ENCODE measurements at regions not wholly inside any gene's neighbourhood (a gene's known extent, or its start where the extent isn't known, plus 50 kb on each side); places are given as distances from the start of the nearest gene placed in this dataset.

DNA sequence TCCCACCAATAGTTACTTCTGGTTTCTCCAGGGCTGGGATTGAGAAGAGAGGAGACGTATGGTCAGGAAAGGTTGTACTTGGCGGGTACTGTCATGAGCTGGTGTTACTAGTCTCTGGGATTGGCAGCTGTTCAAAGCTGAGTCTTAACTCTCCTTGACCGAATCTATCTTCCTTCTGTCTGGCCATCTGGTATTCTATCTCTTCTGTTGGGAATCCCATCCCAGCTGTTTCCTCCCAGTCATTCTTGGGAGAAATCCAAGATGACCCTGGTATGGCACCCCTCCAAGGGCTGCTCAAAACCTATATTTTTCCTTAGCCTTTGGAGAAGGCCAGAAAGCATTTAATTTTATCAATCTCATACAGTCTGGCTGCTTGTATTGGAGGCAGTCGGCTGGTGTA lies 287.0 kb upstream of the CHD6 start:
- no peaks in the 10 kb centered on the region for H3K36me3 ChIP-seq (ENCODE audit: control insufficient read depth, insufficient read depth, low read length)
- TF ChIP-seq, protein P1, sequence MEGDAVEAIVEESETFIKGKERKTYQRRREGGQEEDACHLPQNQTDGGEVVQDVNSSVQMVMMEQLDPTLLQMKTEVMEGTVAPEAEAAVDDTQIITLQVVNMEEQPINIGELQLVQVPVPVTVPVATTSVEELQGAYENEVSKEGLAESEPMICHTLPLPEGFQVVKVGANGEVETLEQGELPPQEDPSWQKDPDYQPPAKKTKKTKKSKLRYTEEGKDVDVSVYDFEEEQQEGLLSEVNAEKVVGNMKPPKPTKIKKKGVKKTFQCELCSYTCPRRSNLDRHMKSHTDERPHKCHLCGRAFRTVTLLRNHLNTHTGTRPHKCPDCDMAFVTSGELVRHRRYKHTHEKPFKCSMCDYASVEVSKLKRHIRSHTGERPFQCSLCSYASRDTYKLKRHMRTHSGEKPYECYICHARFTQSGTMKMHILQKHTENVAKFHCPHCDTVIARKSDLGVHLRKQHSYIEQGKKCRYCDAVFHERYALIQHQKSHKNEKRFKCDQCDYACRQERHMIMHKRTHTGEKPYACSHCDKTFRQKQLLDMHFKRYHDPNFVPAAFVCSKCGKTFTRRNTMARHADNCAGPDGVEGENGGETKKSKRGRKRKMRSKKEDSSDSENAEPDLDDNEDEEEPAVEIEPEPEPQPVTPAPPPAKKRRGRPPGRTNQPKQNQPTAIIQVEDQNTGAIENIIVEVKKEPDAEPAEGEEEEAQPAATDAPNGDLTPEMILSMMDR (IDR thresholded peaks at IDR 0.05; ENCODE audit: insufficient read depth, low read length, poor library complexity, severe bottlenecking): no peak
- H3K4me3 ChIP-seq (replicated peaks; ENCODE audit: low read depth, low read length): no peak overlapping the region
- no peak for DNase-seq (ENCODE audit: extremely low read depth, insufficient read length)
- peaks cover 1% of the 10 kb centered on the region; the same call in 1 of the 2 replicates for H3K27me3 ChIP-seq (replicated peaks; ENCODE audit: control insufficient read depth, insufficient read depth, low read length)

DNA sequence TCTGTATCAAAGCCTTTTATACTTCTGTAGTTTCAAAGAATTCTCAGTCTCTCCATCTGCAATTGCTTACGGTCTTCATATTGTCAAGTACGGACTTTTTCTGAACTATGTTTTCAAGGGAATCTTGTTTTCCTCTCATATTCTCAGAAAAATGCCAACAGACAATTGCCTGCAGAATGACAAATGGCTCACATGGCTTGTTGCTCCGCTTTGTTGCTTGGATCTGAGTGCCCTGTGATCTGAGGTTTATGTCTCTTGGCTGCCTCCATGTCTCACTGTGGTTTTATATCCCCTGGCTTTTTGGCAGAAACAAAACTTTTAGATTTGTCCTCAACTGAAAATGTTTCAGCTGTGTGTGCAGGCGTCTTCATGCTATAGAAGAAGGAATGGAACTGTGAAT lies 285.4 kb upstream of the CHD6 start:
- no peak for DNase-seq (ENCODE audit: extremely low read depth, insufficient read length)
- Histone ChIP-seq H3K4me3 (replicated peaks; ENCODE audit: low read depth, low read length) (no peak overlapping the region), H3K27me3 (replicated peaks; ENCODE audit: control insufficient read depth, insufficient read depth, low read length) (peaks cover 1% of the 10 kb centered on the region; the same call in 1 of the 2 replicates), H3K36me3 (ENCODE audit: control insufficient read depth, insufficient read depth, low read length) (no peaks in the 10 kb centered on the region)
- TF ChIP-seq, protein P1 (IDR thresholded peaks at IDR 0.05; ENCODE audit: insufficient read depth, low read length, poor library complexity, severe bottlenecking): no peak

DNA sequence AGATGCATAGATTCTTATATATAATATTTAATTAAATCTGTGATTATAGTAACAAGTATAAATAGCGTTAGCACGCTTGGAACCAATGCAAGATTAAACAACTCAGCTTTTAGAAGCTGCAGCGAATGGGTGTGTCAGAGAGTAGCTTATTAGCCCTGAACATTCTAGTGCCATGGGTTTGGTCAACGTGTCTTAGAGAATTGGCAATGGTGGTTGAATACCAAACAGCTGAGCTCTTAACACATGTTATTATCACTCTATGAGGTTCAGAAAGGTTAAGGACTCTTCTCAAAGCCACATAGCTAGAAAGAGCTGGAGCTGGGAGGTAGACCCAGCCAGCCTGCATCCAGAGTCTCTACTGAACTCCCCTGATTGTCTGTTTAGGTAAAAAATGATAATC lies 284.2 kb upstream of the CHD6 start:
- Histone ChIP-seq H3K4me3 (replicated peaks; ENCODE audit: low read depth, low read length) (no peak overlapping the region), H3K27me3 (replicated peaks; ENCODE audit: control insufficient read depth, insufficient read depth, low read length) (peaks cover 1% of the 10 kb centered on the region; the same call in 1 of the 2 replicates), H3K36me3 (ENCODE audit: control insufficient read depth, insufficient read depth, low read length) (no peaks in the 10 kb centered on the region)
- no peak for DNase-seq (ENCODE audit: extremely low read depth, insufficient read length)
- TF ChIP-seq, protein P1 (IDR thresholded peaks at IDR 0.05; ENCODE audit: insufficient read depth, low read length, poor library complexity, severe bottlenecking): no peak

DNA sequence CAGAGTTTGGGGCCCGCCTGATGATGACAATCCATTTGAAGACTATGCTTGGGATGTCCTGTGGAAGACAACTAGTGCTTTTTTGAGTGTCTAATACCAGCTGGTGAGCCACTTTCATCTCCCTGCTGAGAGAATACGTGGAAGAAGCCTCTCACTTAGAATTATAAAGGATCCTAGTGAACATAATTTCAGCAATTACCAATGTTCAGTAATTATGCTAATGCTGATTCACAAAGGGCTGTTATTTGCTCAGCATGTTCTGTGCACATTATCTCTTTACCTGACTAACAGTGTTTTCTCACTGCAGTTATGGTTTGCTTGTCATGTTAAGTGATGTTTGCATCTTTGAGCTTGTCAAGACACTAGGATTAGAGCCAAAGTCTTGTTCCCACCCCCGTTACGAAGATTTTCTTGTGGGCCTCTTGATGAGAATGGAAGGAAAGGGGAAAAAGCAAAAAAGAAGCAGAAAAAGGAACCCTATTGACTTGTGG lies 282.1 kb upstream of the CHD6 start:
- H3K36me3 ChIP-seq (ENCODE audit: control insufficient read depth, insufficient read depth, low read length): no peaks in the 10 kb centered on the region
- DNase-seq (ENCODE audit: extremely low read depth, insufficient read length): no peak
- TF ChIP-seq, protein P1 (IDR thresholded peaks at IDR 0.05; ENCODE audit: insufficient read depth, low read length, poor library complexity, severe bottlenecking): no peak
- H3K27me3 ChIP-seq (replicated peaks; ENCODE audit: control insufficient read depth, insufficient read depth, low read length): peaks cover 1% of the 10 kb centered on the region; the same call in 1 of the 2 replicates
- H3K4me3 ChIP-seq (replicated peaks; ENCODE audit: low read depth, low read length): no peak overlapping the region

DNA sequence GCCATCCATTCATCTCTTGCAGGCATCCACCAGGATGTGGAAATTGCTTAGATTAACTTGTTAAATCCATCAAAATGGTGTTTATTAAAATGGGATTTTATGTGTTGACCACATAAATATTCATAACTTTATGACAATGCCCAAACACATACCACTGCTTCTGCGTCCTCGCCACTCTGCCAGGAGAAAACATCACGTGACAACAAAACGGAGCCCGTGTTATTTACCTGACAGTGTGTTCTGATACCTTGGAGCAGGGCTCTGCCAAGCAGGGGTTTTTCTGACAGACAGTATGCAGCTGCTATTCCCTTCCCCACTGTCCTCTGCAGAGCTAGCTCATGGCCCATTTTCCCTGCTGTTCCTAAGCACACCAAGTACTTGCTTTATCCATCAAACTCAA lies 279.5 kb upstream of the CHD6 start:
- DNase-seq (ENCODE audit: extremely low read depth, insufficient read length): no peak
- Histone ChIP-seq H3K27me3 (replicated peaks; ENCODE audit: control insufficient read depth, insufficient read depth, low read length) (no peaks in the 10 kb centered on the region), H3K36me3 (ENCODE audit: control insufficient read depth, insufficient read depth, low read length) (no peaks in the 10 kb centered on the region), H3K4me3 (replicated peaks; ENCODE audit: low read depth, low read length) (no peak overlapping the region)
- TF ChIP-seq, protein P1 (IDR thresholded peaks at IDR 0.05; ENCODE audit: insufficient read depth, low read length, poor library complexity, severe bottlenecking): no peak
